GM12878 (cell line): ENCODE measurements at regions not wholly inside any gene's neighbourhood (a gene's known extent, or its start where the extent isn't known, plus 50 kb on each side); places are given as distances from the start of the nearest gene placed in this dataset.

Source experiments
- ATAC-seq: fragments of 200-7000 bp; cut with Tn5 transposase; 3 replicates; pipeline ENCODE4 v1.9.1; 2020; ENCODE audit warnings: mild to moderate bottlenecking, moderate library complexity
- BruUV-seq: library from RNA; stranded (reverse); fragments of 400-500 nt; replicated peaks from 2 replicates; lab custom pipeline; 2021; lab: Mats Ljungman, UMichigan
- CTCF ChIA-PET: fragments of 300-600 bp; sonication (Branson Sonifier 250); formaldehyde crosslinking; extraction: SDS; loops from one replicate; lab custom pipeline; 2021; ENCODE audit warnings: inconsistent platforms; lab: Yijun Ruan, JAX
- POLR2A ChIA-PET: fragments of 350-600 bp; formaldehyde crosslinking; extraction: SDS; loops from one replicate; lab custom pipeline; 2021; ENCODE audit warnings: inconsistent platforms; lab: Charles Lee
- RAD21 ChIA-PET: fragments of 300-600 bp; sonication (Branson Sonifier 250); formaldehyde crosslinking; loops from one replicate; lab custom pipeline; 2023; ENCODE audit warnings: antibody characterized with exemption; ENCODE audit not compliant: unreplicated experiment; lab: Charles Lee
- SMC1A ChIA-PET: fragments of 300-600 bp; sonication (Branson Sonifier 250); formaldehyde crosslinking; loops from one replicate; lab custom pipeline; 2023; ENCODE audit not compliant: unreplicated experiment, uncharacterized antibody; lab: Charles Lee
- DNase-seq: peaks from one replicate; pipeline ENCODE4 v3.0.0-alpha.2; 2011; ENCODE audit warnings: low read depth, low spot score
- FAIRE-seq: peaks from 3 replicates; lab custom pipeline; 2011; peaks lifted over from hg19 to GRCh38; lab: Jason Lieb, UNC
- H2AFZ ChIP-seq: 2 replicates; pipeline ENCODE4 v1.6.0; 2011; ENCODE audit warnings: low read depth, low read length, control low read depth; ENCODE audit not compliant: control insufficient read depth
- H3K27ac ChIP-seq: 2 replicates; pipeline ENCODE4 v1.5.1; 2011; ENCODE audit warnings: control low read depth; ENCODE audit not compliant: control insufficient read depth, insufficient read depth
- H3K27me3 ChIP-seq, 2 experiments: replicated peaks in 1 of 2; 2 replicates each; pipeline versions ENCODE4 v1.6.0 to v1.6.1; 2011; ENCODE audit warnings: low read length in 1 of 2; ENCODE audit not compliant: control insufficient read depth in 2 of 2, insufficient read depth in 2 of 2
- H3K36me3 ChIP-seq, 2 experiments: 2 replicates each; pipeline ENCODE4 v1.5.1; 2011; ENCODE audit warnings: low read length in 1 of 2; ENCODE audit not compliant: control insufficient read depth in 2 of 2, insufficient read depth in 2 of 2
- H3K4me1 ChIP-seq: 2 replicates; pipeline ENCODE4 v1.6.1; 2011; ENCODE audit warnings: mild to moderate bottlenecking, low read length, moderate library complexity, mixed read lengths; ENCODE audit not compliant: control insufficient read depth, insufficient read depth
- H3K4me2 ChIP-seq: 2 replicates; pipeline ENCODE4 v1.6.0; 2011; ENCODE audit warnings: control low read depth; ENCODE audit not compliant: control insufficient read depth, insufficient read depth
- H3K4me3 ChIP-seq: fragments of 200-600 bp; sonication (generic); 2 replicates; pipeline ENCODE4 v1.5.1; 2016
- H3K79me2 ChIP-seq: 2 replicates; pipeline ENCODE4 v1.6.0; 2011; ENCODE audit warnings: low read length; ENCODE audit not compliant: control insufficient read depth, insufficient read depth
- H3K9ac ChIP-seq: 2 replicates; pipeline ENCODE4 v1.8.0; 2011; ENCODE audit warnings: low read length, control low read depth, mixed read lengths; ENCODE audit not compliant: control insufficient read depth, insufficient read depth
- H3K9me3 ChIP-seq: replicated peaks from 3 replicates; pipeline ENCODE4 v1.5.1; 2011; ENCODE audit warnings: mild to moderate bottlenecking, low read length; ENCODE audit not compliant: control insufficient read depth, insufficient read depth
- H4K20me1 ChIP-seq: 2 replicates; pipeline ENCODE4 v1.6.0; 2011; ENCODE audit not compliant: control insufficient read depth, insufficient read depth
- BACH1 ChIP-seq: fragments of 450-650 bp; IDR thresholded peaks from 2 replicates; pipeline ENCODE4 v1.6.1; 2017; ENCODE audit warnings: mild to moderate bottlenecking, borderline replicate concordance
- BHLHE40 ChIP-seq, 2 experiments: fragments of 450-650 bp in 1 of 2; IDR thresholded peaks; 2 replicates each; pipeline ENCODE4 v1.6.1; 2011 to 2017; ENCODE audit warnings: low read depth in 2 of 2, borderline replicate concordance in 1 of 2, improper control_type of control experiment in 1 of 2, low read length in 1 of 2, mild to moderate bottlenecking in 1 of 2
- BMI1 ChIP-seq: fragments of 450-650 bp; IDR thresholded peaks from 2 replicates; pipeline ENCODE4 v1.6.1; 2016; ENCODE audit warnings: mild to moderate bottlenecking, moderate library complexity, borderline replicate concordance
- KLF5 ChIP-seq: fragments of 450-650 bp; IDR thresholded peaks from 2 replicates; pipeline ENCODE4 v1.6.1; 2014; ENCODE audit warnings: mild to moderate bottlenecking; ENCODE audit not compliant: partially characterized antibody
- MTA3 ChIP-seq: IDR thresholded peaks from 2 replicates; pipeline ENCODE4 v1.6.1; 2012; ENCODE audit warnings: low read length, inconsistent platforms, borderline replicate concordance
- MYC ChIP-seq: IDR thresholded peaks from 2 replicates; pipeline ENCODE4 v1.6.1; 2011; ENCODE audit warnings: mild to moderate bottlenecking, low read length, moderate library complexity, inconsistent platforms; ENCODE audit not compliant: insufficient read depth, insufficient replicate concordance, insufficient read length, severe bottlenecking
- NFIC ChIP-seq: IDR thresholded peaks from 2 replicates; pipeline ENCODE4 v1.6.1; 2012; ENCODE audit warnings: low read depth, mild to moderate bottlenecking, inconsistent platforms, low read length, moderate library complexity
- NFXL1 ChIP-seq: fragments of 450-650 bp; IDR thresholded peaks from 2 replicates; pipeline ENCODE4 v1.6.1; 2017; ENCODE audit warnings: antibody characterized with exemption, mild to moderate bottlenecking, borderline replicate concordance
- POLR2AphosphoS2 ChIP-seq: IDR thresholded peaks from 2 replicates; pipeline ENCODE4 v1.6.1; 2011; ENCODE audit warnings: low read depth, mild to moderate bottlenecking, low read length, improper control_type of control experiment, moderate library complexity
- RAD21 ChIP-seq: IDR thresholded peaks from 2 replicates; pipeline ENCODE4 v1.6.1; 2011; ENCODE audit warnings: mild to moderate bottlenecking, low read depth, low read length, moderate library complexity; ENCODE audit not compliant: insufficient read depth
- STAT3 ChIP-seq: IDR thresholded peaks from 2 replicates; pipeline ENCODE4 v1.6.1; 2011; ENCODE audit warnings: low read depth, low read length, improper control_type of control experiment
- WGBS: methylation state at CpG from one replicate; pipeline ENCODE4 v1.1.6; 2016; ENCODE audit warnings: low lambda C conversion rate; ENCODE audit not compliant: insufficient replicate concordance, insufficient coverage; ENCODE audit errors: missing lambda C conversion rate; 5-methylcytosine and 5-hydroxymethylcytosine counted together
- in situ Hi-C: fragments of 300-500 bp; cut with MboI; formaldehyde crosslinking; loops from 9 replicates; pipeline ENCODE4 v1.14.3; 2018; ENCODE audit warnings: mixed read lengths
- intact Hi-C: fragments of 100-400 bp; cut with micrococcal nuclease; formaldehyde crosslinking; loops from one replicate; pipeline ENCODE4 v1.14.2; 2022; ENCODE audit not compliant: unreplicated experiment

DNA sequence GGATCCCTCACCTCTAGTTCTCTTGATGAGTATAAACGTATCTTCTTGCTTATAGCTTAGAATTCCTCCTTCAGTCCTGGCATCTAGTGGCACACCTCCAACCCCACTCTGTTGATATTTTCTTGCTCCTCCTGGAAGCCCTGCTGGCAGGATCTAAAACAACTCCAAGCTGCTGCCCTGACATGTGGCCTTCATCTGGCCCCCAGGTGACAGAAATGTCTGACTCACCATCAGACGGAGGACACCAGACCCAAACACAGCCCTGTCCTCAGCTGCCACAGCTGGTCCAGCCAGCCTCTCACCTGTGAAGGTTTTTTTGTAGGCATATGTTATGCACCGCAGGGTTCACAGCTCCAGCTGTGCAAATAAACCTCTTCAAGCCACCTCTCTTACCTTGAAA, 53.4 kb downstream of the KRTAP19-8 start:
- Histone ChIP-seq H4K20me1 (no peaks in the 10 kb centered on the region), H2AFZ (no peak overlapping the region), H3K79me2 (no peaks in the 10 kb centered on the region), H3K36me3 (no peaks in the 10 kb centered on the region), H3K27ac (no peak overlapping the region), H3K9me3 (no peaks in the 10 kb centered on the region), H3K27me3 (no peaks in the 10 kb centered on the region), H3K4me2 (no peak overlapping the region), H3K9ac (no peak overlapping the region), H3K4me1 (no peaks in the 10 kb centered on the region), H3K4me3 (no peak overlapping the region)
- WGBS, result 13% methylated on average over 3 of the region's 3 CpGs
- intact Hi-C loops (no loop called here), in situ Hi-C loops (no loop called here)
- ATAC-seq, result no peak
- ChIA-PET RAD21 (no interaction called here), SMC1A (no interaction called here), POLR2A (no interaction called here), CTCF (no interaction called here)
- BruUV-seq, result no TSS peak
- no peak for TF ChIP-seq BACH1
- TF ChIP-seq BMI1, result no peak
- TF ChIP-seq STAT3, result no peak
- no peak for TF ChIP-seq BHLHE40 (IDR thresholded peaks at IDR 0.05; ENCODE audit: borderline replicate concordance in 1 of 2, low read depth in 2 of 2, low read length in 1 of 2)
- no peak for TF ChIP-seq POLR2AphosphoS2
- no peak for TF ChIP-seq MYC
- TF ChIP-seq MTA3, result no peak
- no peak for TF ChIP-seq NFIC
- no peak for TF ChIP-seq NFXL1
- TF ChIP-seq KLF5, result no peak
- no peak for TF ChIP-seq RAD21
- no peak for DNase-seq
- FAIRE-seq, result no peak
